Keratinocyte (primary cell): ENCODE measurements at regions not wholly inside any gene's neighbourhood (a gene's known extent, or its start where the extent isn't known, plus 50 kb on each side); places are given as distances from the start of the nearest gene placed in this dataset.

Experiments used
- DNase-seq: peaks from one replicate; pipeline ENCODE4 v3.0.0-alpha.2; 2011; ENCODE audit warnings: low read depth, missing footprints, low spot score
- FAIRE-seq: peaks from 2 replicates; lab custom pipeline; 2011; peaks lifted over from hg19 to GRCh38; lab: Jason Lieb, UNC
- H2AFZ ChIP-seq: 2 replicates; pipeline ENCODE4 v1.6.0; 2012; ENCODE audit warnings: low read length, control low read depth, inconsistent platforms; ENCODE audit not compliant: control insufficient read depth
- H3K27ac ChIP-seq: 2 replicates; pipeline ENCODE4 v1.5.1; 2011; ENCODE audit warnings: low read length; ENCODE audit not compliant: control insufficient read depth, insufficient read depth
- H3K27me3 ChIP-seq: 3 replicates; pipeline ENCODE4 v1.6.0; 2011; ENCODE audit warnings: low read length; ENCODE audit not compliant: control insufficient read depth, insufficient read depth; ENCODE audit errors: extremely low read depth
- H3K36me3 ChIP-seq, 2 experiments: 2 replicates in 1 of 2; 3 replicates in 1 of 2; pipeline ENCODE4 v1.5.1; 2011; ENCODE audit warnings: low read length in 2 of 2, mild to moderate bottlenecking in 1 of 2; ENCODE audit not compliant: control insufficient read depth in 2 of 2, insufficient read depth in 2 of 2; ENCODE audit errors: extremely low read depth in 1 of 2
- H3K4me1 ChIP-seq: 3 replicates; pipeline ENCODE4 v1.5.1; 2011; ENCODE audit warnings: low read length; ENCODE audit not compliant: control insufficient read depth, insufficient read depth; ENCODE audit errors: extremely low read depth
- H3K4me2 ChIP-seq: 3 replicates; pipeline ENCODE4 v1.6.0; 2011; ENCODE audit warnings: low read depth, low read length; ENCODE audit not compliant: control insufficient read depth, insufficient read depth; ENCODE audit errors: extremely low read depth
- H3K4me3 ChIP-seq, 3 experiments: fragments of 200-600 bp in 1 of 3; sonication (generic) in 1 of 3; 2 replicates in 2 of 3; 3 replicates in 1 of 3; pipeline ENCODE4 v1.5.1; 2011 to 2016; ENCODE audit warnings: low read length in 3 of 3, mild to moderate bottlenecking in 3 of 3, control low read depth in 2 of 3, inconsistent platforms in 1 of 3, low read depth in 1 of 3, mixed read lengths in 1 of 3, mixed run types in 1 of 3, moderate library complexity in 1 of 3; ENCODE audit not compliant: control insufficient read depth in 2 of 3, insufficient read depth in 2 of 3; ENCODE audit errors: extremely low read depth in 1 of 3
- H3K79me2 ChIP-seq: 2 replicates; pipeline ENCODE4 v1.6.0; 2012; ENCODE audit warnings: low read length; ENCODE audit not compliant: control insufficient read depth, insufficient read depth
- H3K9ac ChIP-seq: 3 replicates; pipeline ENCODE4 v1.6.0; 2011; ENCODE audit warnings: low read length; ENCODE audit not compliant: control insufficient read depth, insufficient read depth; ENCODE audit errors: extremely low read depth
- H3K9me1 ChIP-seq: 3 replicates; pipeline ENCODE4 v1.6.0; 2011; ENCODE audit warnings: low read length; ENCODE audit not compliant: control insufficient read depth, insufficient read depth; ENCODE audit errors: extremely low read depth
- H3K9me3 ChIP-seq: 2 replicates; pipeline ENCODE4 v1.5.1; 2012; ENCODE audit warnings: low read depth, low read length; ENCODE audit not compliant: control insufficient read depth
- H4K20me1 ChIP-seq: 3 replicates; pipeline ENCODE4 v1.6.0; 2011; ENCODE audit warnings: low read length; ENCODE audit not compliant: control insufficient read depth, insufficient read depth; ENCODE audit errors: extremely low read depth
- CTCF ChIP-seq, 3 experiments: IDR thresholded peaks in 1 of 3; conservative IDR thresholded peaks in 1 of 3; optimal IDR thresholded peaks in 1 of 3; 2 replicates in 2 of 3; 3 replicates in 1 of 3; pipeline versions ENCODE3 to v1.5.1; 2011; ENCODE audit warnings: low read length in 3 of 3, mild to moderate bottlenecking in 3 of 3, moderate library complexity in 2 of 3, control low read depth in 1 of 3, inconsistent platforms in 1 of 3; ENCODE audit not compliant: insufficient read depth in 2 of 3; ENCODE audit errors: extremely low read depth in 1 of 3
- EZH2 ChIP-seq: IDR thresholded peaks from one replicate; pipeline ENCODE4 v1.6.1; 2012; ENCODE audit warnings: inconsistent platforms, mild to moderate bottlenecking, low read length, moderate library complexity
- dilution Hi-C: fragments of 300-500 bp; cut with MboI; formaldehyde crosslinking; loops from one replicate; pipeline ENCODE4 v1.7.0; 2020; ENCODE audit warnings: low sequenced_read_pairs; ENCODE audit not compliant: extremely low pct_ligation_motif_present

- Histone ChIP-seq H3K27me3 (no peaks in the 10 kb centered on the region), H3K4me2 (no peak overlapping the region), H3K27ac (no peak overlapping the region), H3K4me1 (no peaks in the 10 kb centered on the region), H3K79me2 (no peaks in the 10 kb centered on the region), H3K36me3 (no peaks in the 10 kb centered on the region), H3K9me3 (no peaks in the 10 kb centered on the region), H2AFZ (no peak overlapping the region), H3K9me1 (no peaks in the 10 kb centered on the region), H3K9ac (no peak overlapping the region), H4K20me1 (no peaks in the 10 kb centered on the region), H3K4me3 (no peak overlapping the region)
- FAIRE-seq (no peak), DNase-seq (no peak)
- TF ChIP-seq EZH2 (no peak), CTCF (optimal IDR thresholded peaks at IDR 0.05 in 1 of 3, IDR thresholded peaks at IDR 0.05 in 1 of 3, conservative IDR thresholded peaks at IDR 0.05 in 1 of 3; ENCODE audit: extremely low read depth in 1 of 3, insufficient read depth in 2 of 3, low read length in 3 of 3) (no peak)
- dilution Hi-C loops = no loop called here
These were observed 1514.5 kb upstream of the ADGRL3 start for GRCh38 chr4:59685626-59686025.

DNA sequence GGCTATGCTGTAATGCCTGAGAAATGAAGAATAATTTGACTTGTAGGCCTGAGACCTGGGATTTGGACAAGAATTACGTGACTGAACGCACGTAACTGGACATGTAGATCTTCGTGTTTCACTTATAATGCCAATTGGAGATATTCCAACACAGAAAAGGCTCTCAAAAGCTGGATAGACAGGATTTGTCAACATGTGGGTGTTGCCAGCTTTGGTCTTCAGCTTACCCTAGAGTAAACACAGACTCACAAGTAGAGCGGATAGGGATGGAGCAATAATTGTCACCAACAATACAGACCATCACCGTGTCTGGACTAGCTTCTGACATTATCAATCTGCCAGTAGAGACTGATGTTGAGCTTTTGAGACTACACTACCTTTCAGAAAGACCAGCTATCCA is 1511.0 kb upstream of the ADGRL3 start:
- no peak overlapping the region for H3K27ac ChIP-seq
- H3K4me1 ChIP-seq = no peaks in the 10 kb centered on the region
- DNase-seq (no peak), FAIRE-seq (no peak)
- H3K79me2 ChIP-seq = no peaks in the 10 kb centered on the region
- dilution Hi-C loops = no loop called here
- no peak overlapping the region for H2AFZ ChIP-seq
- no peaks in the 10 kb centered on the region for H3K36me3 ChIP-seq
- H3K9ac ChIP-seq = no peak overlapping the region
- no peak overlapping the region for H3K4me3 ChIP-seq
- H3K9me3 ChIP-seq = no peaks in the 10 kb centered on the region
- H3K4me2 ChIP-seq = no peak overlapping the region
- TF ChIP-seq CTCF (optimal IDR thresholded peaks at IDR 0.05 in 1 of 3, IDR thresholded peaks at IDR 0.05 in 1 of 3, conservative IDR thresholded peaks at IDR 0.05 in 1 of 3; ENCODE audit: extremely low read depth in 1 of 3, insufficient read depth in 2 of 3, low read length in 3 of 3) = no peak
- TF ChIP-seq EZH2 = no peak
- H3K9me1 ChIP-seq = no peaks in the 10 kb centered on the region
- no peaks in the 10 kb centered on the region for H3K27me3 ChIP-seq
- H4K20me1 ChIP-seq = no peaks in the 10 kb centered on the region
